PC-9 (cell line): ENCODE measurements at regions not wholly inside any gene's neighbourhood (a gene's known extent, or its start where the extent isn't known, plus 50 kb on each side); places are given as distances from the start of the nearest gene placed in this dataset.

Source experiments
- BruUV-seq: library from RNA; stranded (reverse); fragments of 400-500 nt; replicated peaks from 2 replicates; lab custom pipeline; 2021; lab: Mats Ljungman, UMichigan
- CTCF ChIA-PET: fragments of 300-600 bp; sonication (Branson Sonifier 250); formaldehyde crosslinking; loops from one replicate; lab custom pipeline; 2022; ENCODE audit warnings: antibody characterized with exemption; lab: Charles Lee
- POLR2A ChIA-PET: fragments of 300-600 bp; sonication (Branson Sonifier 250); formaldehyde crosslinking; loops from one replicate; lab custom pipeline; 2022; ENCODE audit warnings: antibody characterized with exemption; ENCODE audit not compliant: unreplicated experiment; lab: Charles Lee
- DNase-seq, 2 experiments: peaks; one replicate each; pipeline versions ENCODE4 v3.0.0 to v3.0.0-alpha.2; 2015 to 2022; ENCODE audit warnings: mixed read lengths in 1 of 2
- H2AFZ ChIP-seq: fragments of 200-600 bp; sonication (generic); 2 replicates; pipeline ENCODE4 v1.8.1; 2017; ENCODE audit warnings: antibody characterized with exemption
- H3F3A ChIP-seq: fragments of 200-600 bp; sonication (generic); 2 replicates; pipeline ENCODE4 v1.8.1; 2017; ENCODE audit warnings: antibody characterized with exemption, mild to moderate bottlenecking, low read depth; ENCODE audit not compliant: insufficient read depth
- H3K27ac ChIP-seq: fragments of 200-600 bp; sonication (generic); 2 replicates; pipeline ENCODE4 v1.6.1; 2016; ENCODE audit warnings: mixed run types
- H3K27me3 ChIP-seq: fragments of 200-600 bp; sonication (generic); 2 replicates; pipeline ENCODE4 v1.6.1; 2016; ENCODE audit warnings: low read depth, mixed run types; ENCODE audit not compliant: insufficient read depth
- H3K36me3 ChIP-seq: fragments of 200-600 bp; sonication (generic); 2 replicates; pipeline ENCODE4 v1.6.1; 2016; ENCODE audit warnings: low read depth, mixed run types
- H3K4me1 ChIP-seq: fragments of 200-600 bp; sonication (generic); replicated peaks from 2 replicates; pipeline ENCODE4 v1.6.1; 2016; ENCODE audit warnings: mixed run types; ENCODE audit not compliant: insufficient read depth
- H3K4me2 ChIP-seq: fragments of 200-600 bp; sonication (generic); 2 replicates; pipeline ENCODE4 v1.6.1; 2017; ENCODE audit warnings: mixed run types
- H3K4me3 ChIP-seq: fragments of 200-600 bp; sonication (generic); 2 replicates; pipeline ENCODE4 v1.6.1; 2016; ENCODE audit warnings: mixed run types
- H3K79me2 ChIP-seq: fragments of 200-600 bp; sonication (generic); 2 replicates; pipeline ENCODE4 v1.6.1; 2017; ENCODE audit warnings: low read depth, mixed run types
- H3K9me2 ChIP-seq: fragments of 200-600 bp; sonication (generic); 2 replicates; pipeline ENCODE4 v1.8.1; 2017; ENCODE audit warnings: mild to moderate bottlenecking; ENCODE audit not compliant: insufficient read depth
- H3K9me3 ChIP-seq: fragments of 200-600 bp; sonication (generic); 2 replicates; pipeline ENCODE4 v1.8.1; 2016; ENCODE audit warnings: low read depth; ENCODE audit not compliant: insufficient read depth
- H4K20me1 ChIP-seq: fragments of 200-600 bp; sonication (generic); 2 replicates; pipeline ENCODE4 v1.8.1; 2017; ENCODE audit not compliant: insufficient read depth
- CTCF ChIP-seq: fragments of 200-600 bp; sonication (generic); conservative IDR thresholded peaks from 2 replicates; pipeline ENCODE4 v1.6.1; 2017; ENCODE audit warnings: mixed run types, antibody characterized with exemption, mild to moderate bottlenecking, moderate library complexity
- EZH2 ChIP-seq: fragments of 200-600 bp; sonication (generic); IDR thresholded peaks from 2 replicates; pipeline ENCODE4 v1.8.0; 2017; ENCODE audit warnings: antibody characterized with exemption, low read depth
- intact Hi-C: fragments of 100-400 bp; cut with micrococcal nuclease; formaldehyde crosslinking; loops from one replicate; pipeline ENCODE4 v1.10.0; 2022; ENCODE audit not compliant: unreplicated experiment

DNA sequence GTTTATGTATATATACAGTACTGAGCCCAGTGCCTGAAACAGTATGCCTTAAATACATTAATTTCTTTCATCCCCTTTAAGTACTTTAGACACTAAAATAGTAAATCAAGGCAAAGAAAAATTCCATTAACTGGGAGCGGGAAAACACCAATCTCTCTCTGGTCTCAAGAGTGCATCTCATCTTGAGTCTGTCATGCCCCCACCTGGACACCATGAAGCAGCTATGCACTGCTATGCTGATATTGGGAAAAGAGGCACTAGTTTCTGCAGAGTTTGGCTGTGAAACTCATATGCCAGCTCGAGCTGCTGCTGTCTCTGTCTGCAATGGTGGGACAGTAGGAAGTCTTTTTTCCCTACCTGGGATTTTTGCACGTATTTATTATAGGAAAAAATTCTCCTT lies 754.4 kb upstream of the RAG2 start:
- H3K4me2 ChIP-seq = no peak overlapping the region
- ChIA-PET CTCF (no interaction called here), POLR2A (no interaction called here)
- intact Hi-C loops = no loop called here
- no peaks in the 10 kb centered on the region for H3K4me1 ChIP-seq
- no peaks in the 10 kb centered on the region for H3K9me3 ChIP-seq
- no peak overlapping the region for H2AFZ ChIP-seq
- no peaks in the 10 kb centered on the region for H3K79me2 ChIP-seq
- H3K27me3 ChIP-seq = no peaks in the 10 kb centered on the region
- H3K36me3 ChIP-seq = no peaks in the 10 kb centered on the region
- no peaks in the 10 kb centered on the region for H3K9me2 ChIP-seq
- no peak overlapping the region for H3K27ac ChIP-seq
- no peak for DNase-seq
- peaks cover 8% of the 10 kb centered on the region for H3F3A ChIP-seq
- no TSS peak for BruUV-seq
- no peak overlapping the region for H3K4me3 ChIP-seq
- no peak for TF ChIP-seq EZH2
- TF ChIP-seq CTCF = no peak
- H4K20me1 ChIP-seq = no peaks in the 10 kb centered on the region

- H3K36me3 ChIP-seq = no peaks in the 10 kb centered on the region
- DNase-seq = no peak
- ChIA-PET POLR2A (no interaction called here), CTCF (no interaction called here)
- no peaks in the 10 kb centered on the region for H3K79me2 ChIP-seq
- BruUV-seq = no TSS peak
- TF ChIP-seq EZH2 (no peak), CTCF (no peak)
- no peaks in the 10 kb centered on the region for H3K9me3 ChIP-seq
- no peaks in the 10 kb centered on the region for H3K4me1 ChIP-seq
- no peaks in the 10 kb centered on the region for H3K27me3 ChIP-seq
- intact Hi-C loops = no loop called here
- no peak overlapping the region for H3K4me3 ChIP-seq
- no peaks in the 10 kb centered on the region for H4K20me1 ChIP-seq
- H2AFZ ChIP-seq = no peak overlapping the region
- H3K4me2 ChIP-seq = no peak overlapping the region
- no peaks in the 10 kb centered on the region for H3K9me2 ChIP-seq
- H3K27ac ChIP-seq = no peak overlapping the region
- no peaks in the 10 kb centered on the region; the same call in 1 of the 2 replicates for H3F3A ChIP-seq
Observed at GRCh38 chr11:37343290-37343689, 745.3 kb upstream of the RAG2 start.

GRCh38 chr11:37336401-37336800 lies 738.4 kb upstream of the RAG2 start:
- TF ChIP-seq CTCF = no peak
- no peak for TF ChIP-seq EZH2
- Histone ChIP-seq H3K9me2 (no peaks in the 10 kb centered on the region), H3K4me2 (no peak overlapping the region), H3K36me3 (no peaks in the 10 kb centered on the region), H3F3A (no peaks in the 10 kb centered on the region), H3K9me3 (no peaks in the 10 kb centered on the region), H3K27me3 (no peaks in the 10 kb centered on the region), H2AFZ (no peak overlapping the region), H4K20me1 (no peaks in the 10 kb centered on the region), H3K4me1 (no peaks in the 10 kb centered on the region), H3K79me2 (no peaks in the 10 kb centered on the region), H3K27ac (no peak overlapping the region), H3K4me3 (no peak overlapping the region)
- ChIA-PET CTCF (no interaction called here), POLR2A (no interaction called here)
- no peak for DNase-seq
- intact Hi-C loops = no loop called here
- BruUV-seq = no TSS peak
